DND-41 (cell line): ENCODE measurements at regions not wholly inside any gene's neighbourhood (a gene's known extent, or its start where the extent isn't known, plus 50 kb on each side); places are given as distances from the start of the nearest gene placed in this dataset.

Experiments used
- ATAC-seq: fragments of 200-7000 bp; cut with Tn5 transposase; 3 replicates; pipeline ENCODE4 v1.9.1; 2021; ENCODE audit warnings: low read depth; ENCODE audit not compliant: insufficient read depth
- DNase-seq: peaks from one replicate; pipeline ENCODE4 v3.0.0-alpha.2; 2020
- H2AFZ ChIP-seq: 2 replicates; pipeline ENCODE4 v1.6.0; 2012; ENCODE audit warnings: low read depth, low read length
- H3K27ac ChIP-seq: 2 replicates; pipeline ENCODE4 v1.5.1; 2012; ENCODE audit warnings: low read length, inconsistent platforms
- H3K27me3 ChIP-seq: fragments of 200-600 bp; sonication (generic); 2 replicates; pipeline ENCODE4 v1.6.0; 2012; ENCODE audit warnings: low read length, mild to moderate bottlenecking, inconsistent platforms; ENCODE audit not compliant: insufficient read depth, poor library complexity
- H3K36me3 ChIP-seq: 2 replicates; pipeline ENCODE4 v1.5.1; 2012; ENCODE audit warnings: low read length, inconsistent platforms; ENCODE audit not compliant: insufficient read depth
- H3K4me1 ChIP-seq: 2 replicates; pipeline ENCODE4 v1.5.1; 2012; ENCODE audit warnings: mild to moderate bottlenecking, low read length; ENCODE audit not compliant: insufficient read depth
- H3K4me2 ChIP-seq: 2 replicates; pipeline ENCODE4 v1.6.0; 2012; ENCODE audit warnings: mild to moderate bottlenecking, moderate library complexity, low read length, inconsistent platforms; ENCODE audit not compliant: insufficient read depth
- H3K4me3 ChIP-seq, 2 experiments: fragments of 200-600 bp in 1 of 2; shearing (Covaris generic) in 1 of 2; 2 replicates each; pipeline ENCODE4 v1.5.1; 2012 to 2016; ENCODE audit warnings: inconsistent platforms in 2 of 2, low read length in 2 of 2, mild to moderate bottlenecking in 2 of 2, low read depth in 1 of 2, moderate library complexity in 1 of 2
- H3K79me2 ChIP-seq: 2 replicates; pipeline ENCODE4 v1.6.0; 2012; ENCODE audit warnings: low read length, inconsistent platforms; ENCODE audit not compliant: insufficient read depth
- H3K9ac ChIP-seq: 2 replicates; pipeline ENCODE4 v1.6.0; 2012; ENCODE audit warnings: low read depth, mild to moderate bottlenecking, inconsistent platforms, low read length, moderate library complexity
- H3K9me3 ChIP-seq: 2 replicates; pipeline ENCODE4 v1.5.1; 2012; ENCODE audit warnings: low read length, moderate library complexity, mild to moderate bottlenecking, inconsistent platforms; ENCODE audit not compliant: insufficient read depth, severe bottlenecking
- H4K20me1 ChIP-seq: 2 replicates; pipeline ENCODE4 v1.6.0; 2012; ENCODE audit warnings: low read length; ENCODE audit not compliant: insufficient read depth
- EZH2 ChIP-seq: IDR thresholded peaks from 3 replicates; pipeline ENCODE4 v1.6.1; 2012; ENCODE audit warnings: borderline replicate concordance, low read depth, mild to moderate bottlenecking, moderate library complexity, low read length, inconsistent platforms; ENCODE audit not compliant: severe bottlenecking
- TF ChIP-seq, protein P1 (sequence below): IDR thresholded peaks from 2 replicates; pipeline ENCODE4 v1.5.1; 2012; ENCODE audit warnings: borderline replicate concordance, low read length, moderate library complexity, mild to moderate bottlenecking; ENCODE audit not compliant: poor library complexity, severe bottlenecking; ENCODE audit errors: extremely low read depth

DNA sequence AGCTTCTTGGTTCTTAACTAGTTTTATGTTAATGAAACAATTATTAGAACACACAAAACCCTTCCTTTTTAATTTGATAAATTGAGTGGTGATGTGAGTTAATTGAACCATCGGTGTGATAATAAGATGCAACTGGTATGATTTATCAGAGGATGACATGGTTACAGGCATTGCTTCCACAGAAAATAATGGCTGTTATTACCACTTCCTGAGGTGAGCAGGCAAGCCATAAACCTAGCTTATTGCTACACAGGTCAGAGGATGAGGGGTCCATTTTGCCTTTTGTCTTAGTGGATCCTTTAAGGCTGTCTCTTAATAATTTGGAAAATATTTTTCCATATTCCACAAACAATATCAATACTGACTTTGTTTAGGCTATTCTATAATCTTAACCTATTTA is 226.6 kb upstream of the EDNRB start:
- Histone ChIP-seq H3K27me3 (no peaks in the 10 kb centered on the region), H2AFZ (no peak overlapping the region), H4K20me1 (no peaks in the 10 kb centered on the region), H3K4me1 (no peaks in the 10 kb centered on the region), H3K4me3 (no peak overlapping the region), H3K36me3 (no peaks in the 10 kb centered on the region), H3K27ac (no peak overlapping the region), H3K9me3 (no peaks in the 10 kb centered on the region), H3K9ac (no peak overlapping the region), H3K4me2 (no peak overlapping the region), H3K79me2 (no peaks in the 10 kb centered on the region)
- TF ChIP-seq, protein P1, sequence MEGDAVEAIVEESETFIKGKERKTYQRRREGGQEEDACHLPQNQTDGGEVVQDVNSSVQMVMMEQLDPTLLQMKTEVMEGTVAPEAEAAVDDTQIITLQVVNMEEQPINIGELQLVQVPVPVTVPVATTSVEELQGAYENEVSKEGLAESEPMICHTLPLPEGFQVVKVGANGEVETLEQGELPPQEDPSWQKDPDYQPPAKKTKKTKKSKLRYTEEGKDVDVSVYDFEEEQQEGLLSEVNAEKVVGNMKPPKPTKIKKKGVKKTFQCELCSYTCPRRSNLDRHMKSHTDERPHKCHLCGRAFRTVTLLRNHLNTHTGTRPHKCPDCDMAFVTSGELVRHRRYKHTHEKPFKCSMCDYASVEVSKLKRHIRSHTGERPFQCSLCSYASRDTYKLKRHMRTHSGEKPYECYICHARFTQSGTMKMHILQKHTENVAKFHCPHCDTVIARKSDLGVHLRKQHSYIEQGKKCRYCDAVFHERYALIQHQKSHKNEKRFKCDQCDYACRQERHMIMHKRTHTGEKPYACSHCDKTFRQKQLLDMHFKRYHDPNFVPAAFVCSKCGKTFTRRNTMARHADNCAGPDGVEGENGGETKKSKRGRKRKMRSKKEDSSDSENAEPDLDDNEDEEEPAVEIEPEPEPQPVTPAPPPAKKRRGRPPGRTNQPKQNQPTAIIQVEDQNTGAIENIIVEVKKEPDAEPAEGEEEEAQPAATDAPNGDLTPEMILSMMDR, result no peak
- TF ChIP-seq EZH2, result no peak
- ATAC-seq (no peak), DNase-seq (no peak)

DNA sequence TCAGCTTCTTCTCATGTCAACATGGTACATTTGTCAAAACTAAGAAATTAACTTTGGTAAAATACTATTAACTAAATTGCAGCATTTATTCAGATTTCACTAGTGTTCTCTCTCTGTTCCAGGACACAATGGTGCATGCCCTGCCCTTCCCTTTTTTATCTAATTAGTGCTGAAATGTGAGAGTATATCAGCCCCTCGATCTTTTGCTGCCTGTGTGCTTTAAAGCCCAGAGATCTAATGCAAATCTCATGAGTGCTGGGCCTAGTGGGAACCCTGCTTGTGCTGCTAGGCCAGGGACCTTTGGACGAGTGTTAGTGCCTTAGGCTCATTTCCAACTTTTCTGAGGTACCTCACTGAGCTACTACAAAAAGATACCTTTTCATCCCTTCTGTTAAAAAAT is 221.1 kb upstream of the EDNRB start:
- no peak overlapping the region for H3K9ac ChIP-seq
- no peaks in the 10 kb centered on the region for H3K79me2 ChIP-seq
- TF ChIP-seq EZH2, result no peak
- TF ChIP-seq, protein P1, result no peak
- H3K36me3 ChIP-seq, result no peaks in the 10 kb centered on the region
- no peaks in the 10 kb centered on the region for H3K27me3 ChIP-seq
- H3K27ac ChIP-seq, result no peak overlapping the region
- H3K4me1 ChIP-seq, result no peaks in the 10 kb centered on the region
- no peak overlapping the region for H3K4me2 ChIP-seq
- H3K9me3 ChIP-seq, result no peaks in the 10 kb centered on the region
- ATAC-seq, result no peak
- H2AFZ ChIP-seq, result no peak overlapping the region
- DNase-seq, result no peak
- no peaks in the 10 kb centered on the region for H4K20me1 ChIP-seq
- H3K4me3 ChIP-seq, result no peak overlapping the region

DNA sequence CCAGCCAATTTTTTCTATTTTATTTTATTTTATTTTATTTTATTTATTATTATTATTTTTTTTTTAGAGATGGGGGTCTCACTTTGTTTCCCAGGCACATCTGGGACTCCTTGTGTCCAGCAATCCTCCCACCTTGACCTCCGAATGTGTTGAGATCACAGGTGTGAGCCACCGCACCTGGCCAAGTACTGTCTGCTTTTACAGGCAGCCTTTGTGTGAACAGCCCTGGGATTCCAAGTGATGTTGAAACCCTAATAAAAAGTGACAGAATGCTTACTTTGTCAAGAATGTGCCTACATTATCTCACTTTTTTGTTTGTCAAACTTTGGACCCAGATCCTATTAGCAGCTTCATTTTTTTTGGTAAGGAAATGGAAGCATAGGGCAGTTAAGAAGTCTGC is 220.1 kb upstream of the EDNRB start:
- Histone ChIP-seq H3K4me3 (no peak overlapping the region), H3K9ac (no peak overlapping the region), H3K4me1 (no peaks in the 10 kb centered on the region), H3K79me2 (no peaks in the 10 kb centered on the region), H4K20me1 (no peaks in the 10 kb centered on the region), H3K36me3 (no peaks in the 10 kb centered on the region), H3K27me3 (no peaks in the 10 kb centered on the region), H3K27ac (no peak overlapping the region), H2AFZ (no peak overlapping the region), H3K4me2 (no peak overlapping the region), H3K9me3 (no peaks in the 10 kb centered on the region)
- no peak for TF ChIP-seq EZH2
- TF ChIP-seq, protein P1, result no peak
- ATAC-seq, result no peak
- no peak for DNase-seq
